IMR-90 (cell line): ENCODE measurements at regions not wholly inside any gene's neighbourhood (a gene's known extent, or its start where the extent isn't known, plus 50 kb on each side); places are given as distances from the start of the nearest gene placed in this dataset.

Experiments
- ATAC-seq: fragments of 200-7000 bp; cut with Tn5 transposase; 2 replicates; pipeline ENCODE4 v1.9.1; 2020; ENCODE audit warnings: low read depth, mild to moderate bottlenecking, moderate library complexity
- BruUV-seq: library from RNA; stranded (reverse); fragments of 400-500 nt; replicated peaks from 2 replicates; lab custom pipeline; 2021; lab: Mats Ljungman, UMichigan
- CTCF ChIA-PET: fragments of 300-600 bp; formaldehyde crosslinking; extraction: SDS; loops from one replicate; lab custom pipeline; 2021; ENCODE audit warnings: antibody characterized with exemption; lab: Yijun Ruan, JAX
- POLR2A ChIA-PET: fragments of 300-600 bp; sonication (Branson Sonifier 250); formaldehyde crosslinking; loops from one replicate; lab custom pipeline; 2022; ENCODE audit warnings: antibody characterized with exemption; ENCODE audit not compliant: unreplicated experiment; lab: Charles Lee
- DNase-seq: peaks from one replicate; pipeline ENCODE4 v3.0.0; 2013
- H2AFZ ChIP-seq: replicated peaks from 2 replicates; pipeline ENCODE3; 2013; ENCODE audit warnings: low read length, mild to moderate bottlenecking; ENCODE audit not compliant: poor library complexity
- H2AK5ac ChIP-seq: 2 replicates; pipeline ENCODE4 v1.6.1; 2013; ENCODE audit warnings: low read depth, low read length, inconsistent platforms
- H2AK9ac ChIP-seq: replicated peaks from 2 replicates; pipeline ENCODE3; 2013; ENCODE audit warnings: mild to moderate bottlenecking, low read depth, low read length, moderate library complexity; ENCODE audit not compliant: poor library complexity
- H2BK120ac ChIP-seq: 2 replicates; pipeline ENCODE4 v1.6.1; 2013; ENCODE audit warnings: low read depth, low read length, inconsistent platforms
- H2BK15ac ChIP-seq: 3 replicates; pipeline ENCODE4 v1.6.1; 2013; ENCODE audit warnings: low read depth, low read length, inconsistent platforms
- H2BK20ac ChIP-seq: 2 replicates; pipeline ENCODE4 v1.6.1; 2013; ENCODE audit warnings: low read depth, mild to moderate bottlenecking, inconsistent platforms, low read length, moderate library complexity
- H2BK5ac ChIP-seq: 2 replicates; pipeline ENCODE4 v1.6.1; 2013; ENCODE audit warnings: mild to moderate bottlenecking, low read depth, low read length, inconsistent platforms; ENCODE audit not compliant: poor library complexity, severe bottlenecking
- H3K14ac ChIP-seq: replicated peaks from 2 replicates; pipeline ENCODE4 v1.6.1; 2013; ENCODE audit warnings: low read depth, low read length, inconsistent platforms
- H3K18ac ChIP-seq: 2 replicates; pipeline ENCODE4 v1.6.1; 2013; ENCODE audit warnings: low read depth, low read length, control low read depth
- H3K23ac ChIP-seq: 2 replicates; pipeline ENCODE4 v1.6.1; 2013; ENCODE audit warnings: low read depth, low read length, inconsistent platforms
- H3K27ac ChIP-seq: 2 replicates; pipeline ENCODE4 v1.5.1; 2013; ENCODE audit warnings: mild to moderate bottlenecking, control low read depth, low read length; ENCODE audit not compliant: insufficient read depth
- H3K27me3 ChIP-seq: 2 replicates; pipeline ENCODE4 v1.6.1; 2013; ENCODE audit warnings: low read length; ENCODE audit not compliant: control insufficient read depth, insufficient read depth
- H3K36me3 ChIP-seq: 2 replicates; pipeline ENCODE4 v1.6.1; 2013; ENCODE audit warnings: low read length, mixed read lengths; ENCODE audit not compliant: control insufficient read depth, insufficient read depth
- H3K4ac ChIP-seq: 2 replicates; pipeline ENCODE4 v1.6.1; 2013; ENCODE audit warnings: low read depth, low read length, inconsistent platforms
- H3K4me1 ChIP-seq: 2 replicates; pipeline ENCODE4 v1.6.1; 2013; ENCODE audit warnings: low read length, mixed read lengths; ENCODE audit not compliant: control insufficient read depth, insufficient read depth
- H3K4me2 ChIP-seq: 2 replicates; pipeline ENCODE4 v1.6.1; 2013; ENCODE audit warnings: low read depth, mild to moderate bottlenecking, control low read depth, low read length, moderate library complexity
- H3K4me3 ChIP-seq: 2 replicates; pipeline ENCODE4 v1.5.1; 2013; ENCODE audit warnings: low read depth, mild to moderate bottlenecking, control low read depth, low read length, moderate library complexity; ENCODE audit not compliant: insufficient read depth
- H3K56ac ChIP-seq: 2 replicates; pipeline ENCODE4 v1.6.1; 2013; ENCODE audit warnings: low read length, inconsistent platforms; ENCODE audit not compliant: insufficient read depth; ENCODE audit errors: extremely low read depth
- H3K79me1 ChIP-seq, 2 experiments: 2 replicates each; pipeline ENCODE4 v1.6.1; 2013; ENCODE audit warnings: low read length in 2 of 2, inconsistent platforms in 1 of 2, low read depth in 1 of 2
- H3K9ac ChIP-seq: 2 replicates; pipeline ENCODE4 v1.6.1; 2013; ENCODE audit warnings: low read depth, low read length, control low read depth
- H3K9me1 ChIP-seq: 2 replicates; pipeline ENCODE4 v1.6.1; 2013; ENCODE audit warnings: low read length, inconsistent platforms; ENCODE audit not compliant: insufficient read depth
- H3K9me3 ChIP-seq: 2 replicates; pipeline ENCODE4 v1.6.1; 2013; ENCODE audit warnings: low read length; ENCODE audit not compliant: control insufficient read depth, insufficient read depth
- H4K20me1 ChIP-seq: 2 replicates; pipeline ENCODE4 v1.6.1; 2013; ENCODE audit warnings: low read length, inconsistent platforms; ENCODE audit not compliant: insufficient read depth
- H4K5ac ChIP-seq: 2 replicates; pipeline ENCODE4 v1.6.1; 2013; ENCODE audit warnings: mild to moderate bottlenecking, low read depth, low read length, control low read depth
- H4K8ac ChIP-seq, 2 experiments: 2 replicates each; pipeline ENCODE4 v1.6.1; 2013; ENCODE audit warnings: low read depth in 2 of 2, low read length in 2 of 2, control low read depth in 1 of 2, inconsistent platforms in 1 of 2
- H4K91ac ChIP-seq: 2 replicates; pipeline ENCODE4 v1.6.1; 2013; ENCODE audit warnings: low read depth, low read length, inconsistent platforms; ENCODE audit not compliant: insufficient read depth
- BHLHE40 ChIP-seq: fragments of 150-350 bp; IDR thresholded peaks from 2 replicates; pipeline ENCODE4 v1.6.1; 2016; ENCODE audit warnings: mild to moderate bottlenecking, low read depth, low read length
- CEBPB ChIP-seq: IDR thresholded peaks from 2 replicates; pipeline ENCODE4 v1.6.1; 2012; ENCODE audit warnings: low read depth, low read length, improper control_type of control experiment
- CHD1 ChIP-seq: IDR thresholded peaks from 2 replicates; pipeline ENCODE4 v1.6.1; 2012; ENCODE audit warnings: low read depth, low read length, improper control_type of control experiment
- CTCF ChIP-seq: conservative IDR thresholded peaks from 2 replicates; pipeline ENCODE4 v1.5.1; 2012; ENCODE audit warnings: mild to moderate bottlenecking, low read depth, low read length, improper control_type of control experiment
- ELK1 ChIP-seq: fragments of 150-350 bp; IDR thresholded peaks from 2 replicates; pipeline ENCODE4 v1.6.1; 2016; ENCODE audit warnings: low read depth, mild to moderate bottlenecking, low read length, moderate library complexity, borderline replicate concordance
- FOS ChIP-seq: fragments of 150-350 bp; IDR thresholded peaks from 2 replicates; pipeline ENCODE4 v1.6.1; 2016; ENCODE audit warnings: low read depth, low read length
- MAZ ChIP-seq: IDR thresholded peaks from 2 replicates; pipeline ENCODE4 v1.6.1; 2012; ENCODE audit warnings: low read depth, mild to moderate bottlenecking, low read length, improper control_type of control experiment, moderate library complexity, borderline replicate concordance
- MXI1 ChIP-seq: IDR thresholded peaks from 2 replicates; pipeline ENCODE4 v1.6.1; 2012; ENCODE audit warnings: low read depth, mild to moderate bottlenecking, low read length, moderate library complexity, borderline replicate concordance
- NFE2L2 ChIP-seq: fragments of 150-350 bp; IDR thresholded peaks from 2 replicates; pipeline ENCODE4 v1.6.1; 2016; ENCODE audit warnings: low read depth, mild to moderate bottlenecking, low read length
- POLR2A ChIP-seq: IDR thresholded peaks from 2 replicates; pipeline ENCODE4 v1.6.1; 2012; ENCODE audit warnings: mild to moderate bottlenecking, low read depth, low read length
- RAD21 ChIP-seq: IDR thresholded peaks from 2 replicates; pipeline ENCODE4 v1.6.1; 2012; ENCODE audit warnings: low read length, improper control_type of control experiment
- RCOR1 ChIP-seq: IDR thresholded peaks from 2 replicates; pipeline ENCODE4 v1.6.1; 2012; ENCODE audit warnings: mild to moderate bottlenecking, low read length, improper control_type of control experiment; ENCODE audit not compliant: insufficient replicate concordance
- RFX5 ChIP-seq: IDR thresholded peaks from 2 replicates; pipeline ENCODE4 v1.8.0; 2012; ENCODE audit warnings: low read depth, mild to moderate bottlenecking, low read length, moderate library complexity
- SMC3 ChIP-seq: fragments of 150-350 bp; IDR thresholded peaks from 2 replicates; pipeline ENCODE4 v1.6.1; 2016; ENCODE audit warnings: low read depth, mild to moderate bottlenecking, antibody characterized with exemption, low read length, moderate library complexity
- USF2 ChIP-seq: fragments of 150-350 bp; IDR thresholded peaks from 2 replicates; pipeline ENCODE4 v1.6.1; 2017; ENCODE audit warnings: mild to moderate bottlenecking, antibody characterized with exemption, low read length, low read depth
- WGBS, 2 experiments: methylation state at CpG; one replicate each; pipeline versions ENCODE4 v1.1.5 to v1.1.7; 2013; ENCODE audit warnings: missing lambda C conversion rate in 2 of 2; ENCODE audit not compliant: insufficient read length in 1 of 2; ENCODE audit errors: extremely low coverage in 2 of 2; 5-methylcytosine and 5-hydroxymethylcytosine counted together
- dilution Hi-C: fragments of 300-500 bp; cut with HindIII; formaldehyde crosslinking; loops from one replicate; pipeline ENCODE4 v1.14.3; 2018; ENCODE audit warnings: low sequenced_read_pairs; ENCODE audit not compliant: unreplicated experiment
- in situ Hi-C: fragments of 300-500 bp; cut with MboI; formaldehyde crosslinking; loops from 3 replicates; pipeline ENCODE4 v1.14.3; 2019; ENCODE audit warnings: low sequenced_read_pairs, inconsistent platforms, mixed read lengths
- intact Hi-C: fragments of 100-400 bp; cut with micrococcal nuclease; formaldehyde crosslinking; loops from 2 replicates; pipeline ENCODE4 v1.10.0; 2022

- no peak overlapping the region for H2AFZ ChIP-seq
- H3K36me3 ChIP-seq: no peaks in the 10 kb centered on the region
- no peaks in the 10 kb centered on the region for H3K27me3 ChIP-seq
- no peak overlapping the region for H2AK9ac ChIP-seq
- no TSS peak for BruUV-seq
- 0 out of 2 replicates have a peak overlapping the region, but pooled peaks have one; percentile 1 for H3K23ac ChIP-seq
- H2BK20ac ChIP-seq: peak overlapping the region; percentile 62; the same call in 1 of the 2 replicates
- no peak overlapping the region for H3K4me3 ChIP-seq
- TF ChIP-seq POLR2A (no peak), MAZ (no peak), MXI1 (no peak), BHLHE40 (no peak), FOS (no peak), RAD21 (no peak), NFE2L2 (no peak), USF2 (no peak), CTCF (no peak), ELK1 (no peak), CEBPB (no peak), SMC3 (no peak), RCOR1 (no peak), RFX5 (no peak), CHD1 (no peak)
- peak overlapping the region; percentile 9; the same call in 1 of the 2 replicates for H4K5ac ChIP-seq
- no peak for ATAC-seq
- no peaks in the 10 kb centered on the region for H3K9me3 ChIP-seq
- peak; percentile 61 for DNase-seq
- peak overlapping the region; percentile 96 for H2BK5ac ChIP-seq
- no peak overlapping the region for H3K27ac ChIP-seq
- H3K9ac ChIP-seq: no peak overlapping the region
- peak overlapping the region; percentile 48 for H3K4ac ChIP-seq
- CTCF ChIA-PET: no interaction called here
- peak overlapping the region; percentile 98 for H2BK120ac ChIP-seq
- intact Hi-C loops (loop anchor here (5.0 kb wide), 1 partner anchor 250 kb away; no protein-coding TSS in a partner anchor), dilution Hi-C loops (no loop called here), in situ Hi-C loops (loop anchor here (25.0 kb wide), 2 partner anchors 255 to 1420 kb away; no protein-coding TSS in a partner anchor)
- no peaks in the 10 kb centered on the region for H4K20me1 ChIP-seq
- H4K8ac ChIP-seq: peak overlapping the region; percentile 30 to 80; a peak in 2 of 4 replicates
- no peak overlapping the region for H3K56ac ChIP-seq
- H3K18ac ChIP-seq: peak overlapping the region; percentile 63; the same call in 1 of the 2 replicates
- POLR2A ChIA-PET: no interaction called here
- H2AK5ac ChIP-seq: peak overlapping the region; percentile 12; the same call in 1 of the 2 replicates
- no CpG with 5 or more reads among the region's 1 CpG for WGBS, 2 experiments
- peaks cover 0 to 4% of the 10 kb centered on the region in 2 experiments; a peak in 1 of 4 replicates for H3K79me1 ChIP-seq
- H2BK15ac ChIP-seq: peak overlapping the region; percentile 58; the same call in 1 of the 3 replicates
- peaks cover 24% of the 10 kb centered on the region for H3K4me1 ChIP-seq
- H3K4me2 ChIP-seq: no peak overlapping the region
- H4K91ac ChIP-seq: 0 out of 2 replicates have a peak overlapping the region, but pooled peaks have one; percentile 94
- H3K9me1 ChIP-seq: peaks cover 10% of the 10 kb centered on the region; the same call in 1 of the 2 replicates
- peak overlapping the region; percentile 49; the same call in 1 of the 2 replicates for H3K14ac ChIP-seq
These were observed 289.5 kb upstream of the BOD1L1 start for GRCh38 chr4:13917015-13917414.
